ENCODE measurements at regions not wholly inside any gene's neighbourhood (a gene's known extent, or its start where the extent isn't known, plus 50 kb on each side); places are given as distances from the start of the nearest gene placed in this dataset.

- TF ChIP-seq POLR2A (IDR thresholded peaks at IDR 0.05) (no peak), CTCF (IDR thresholded peaks at IDR 0.05) (no peak)
- ATAC-seq: no peak
- Histone ChIP-seq H3K27me3 (peaks cover 0 to 12% (median 0%) of the 10 kb centered on the region in 9 donors), H3K27ac (no peak overlapping the region), H3K4me3 (no peak overlapping the region), H3K36me3 (no peaks in the 10 kb centered on the region), H3K9me3 (no peaks in the 10 kb centered on the region), H3K4me1 (no peaks in the 10 kb centered on the region)
- peak in 1 of 5 donors; percentile 2 for DNase-seq
- 76 to 83% (median 80%) methylated on average over 11 of the region's 11 CpGs for WGBS, 4 donors
- intact Hi-C loops (cut with DNase I): no loop called here
Observed at GRCh38 chr22:47575291-47575690, 812.8 kb downstream of the TBC1D22A start.

GRCh38 chr22:47574556-47574955 is 812.1 kb downstream of the TBC1D22A start:
- no peaks in the 10 kb centered on the region for H3K9me3 ChIP-seq
- DNase-seq (peak in 1 of 5 donors; percentile 4), ATAC-seq (no peak)
- H3K27ac ChIP-seq: no peak overlapping the region
- H3K4me1 ChIP-seq: no peaks in the 10 kb centered on the region
- intact Hi-C loops (cut with DNase I): no loop called here
- H3K4me3 ChIP-seq: no peak overlapping the region
- peaks cover 0 to 12% (median 0%) of the 10 kb centered on the region in 9 donors for H3K27me3 ChIP-seq
- TF ChIP-seq POLR2A (IDR thresholded peaks at IDR 0.05) (no peak), CTCF (IDR thresholded peaks at IDR 0.05) (no peak)
- no peaks in the 10 kb centered on the region for H3K36me3 ChIP-seq
- WGBS, 4 donors: 81 to 88% (median 81%) methylated on average over 4 of the region's 4 CpGs

GRCh38 chr22:47573141-47573540 is 810.7 kb downstream of the TBC1D22A start:
- TF ChIP-seq POLR2A (IDR thresholded peaks at IDR 0.05) (no peak), CTCF (IDR thresholded peaks at IDR 0.05) (no peak)
- H3K27me3 ChIP-seq: peaks cover 0 to 10% (median 0%) of the 10 kb centered on the region in 9 donors
- H3K36me3 ChIP-seq: no peaks in the 10 kb centered on the region
- 80 to 89% (median 82%) methylated on average over 7 of the region's 7 CpGs for WGBS, 4 donors
- H3K4me3 ChIP-seq: no peak overlapping the region
- no peak for ATAC-seq
- no peak for DNase-seq
- no peaks in the 10 kb centered on the region for H3K4me1 ChIP-seq
- no peaks in the 10 kb centered on the region for H3K9me3 ChIP-seq
- H3K27ac ChIP-seq: no peak overlapping the region
- intact Hi-C loops (cut with DNase I): no loop called here

- H3K27me3 ChIP-seq: peaks cover 0 to 10% (median 0%) of the 10 kb centered on the region in 9 donors
- H3K4me1 ChIP-seq: no peaks in the 10 kb centered on the region
- 81 to 89% (median 86%) methylated on average over 12 of the region's 12 CpGs for WGBS, 4 donors
- no peak overlapping the region for H3K4me3 ChIP-seq
- H3K9me3 ChIP-seq: no peaks in the 10 kb centered on the region
- H3K27ac ChIP-seq: no peak overlapping the region
- DNase-seq (peak in 1 of 5 donors; percentile 4), ATAC-seq (no peak)
- intact Hi-C loops (cut with DNase I): no loop called here
- no peak for TF ChIP-seq CTCF (IDR thresholded peaks at IDR 0.05)
- TF ChIP-seq POLR2A (IDR thresholded peaks at IDR 0.05): no peak
- H3K36me3 ChIP-seq: no peaks in the 10 kb centered on the region
Observed at GRCh38 chr22:47572443-47572842, 810.0 kb downstream of the TBC1D22A start.

Data from heart left ventricle (tissue), 16 donors.